HG02885 (cell line): ENCODE measurements at regions not wholly inside any gene's neighbourhood (a gene's known extent, or its start where the extent isn't known, plus 50 kb on each side); places are given as distances from the start of the nearest gene placed in this dataset.

Experiments
- ATAC-seq: cut with Tn5 transposase; IDR thresholded peaks from one replicate; pipeline ENCODE4 v1.9.1; 2021; ENCODE audit warnings: mild to moderate bottlenecking; ENCODE audit not compliant: unreplicated experiment, poor library complexity

DNA sequence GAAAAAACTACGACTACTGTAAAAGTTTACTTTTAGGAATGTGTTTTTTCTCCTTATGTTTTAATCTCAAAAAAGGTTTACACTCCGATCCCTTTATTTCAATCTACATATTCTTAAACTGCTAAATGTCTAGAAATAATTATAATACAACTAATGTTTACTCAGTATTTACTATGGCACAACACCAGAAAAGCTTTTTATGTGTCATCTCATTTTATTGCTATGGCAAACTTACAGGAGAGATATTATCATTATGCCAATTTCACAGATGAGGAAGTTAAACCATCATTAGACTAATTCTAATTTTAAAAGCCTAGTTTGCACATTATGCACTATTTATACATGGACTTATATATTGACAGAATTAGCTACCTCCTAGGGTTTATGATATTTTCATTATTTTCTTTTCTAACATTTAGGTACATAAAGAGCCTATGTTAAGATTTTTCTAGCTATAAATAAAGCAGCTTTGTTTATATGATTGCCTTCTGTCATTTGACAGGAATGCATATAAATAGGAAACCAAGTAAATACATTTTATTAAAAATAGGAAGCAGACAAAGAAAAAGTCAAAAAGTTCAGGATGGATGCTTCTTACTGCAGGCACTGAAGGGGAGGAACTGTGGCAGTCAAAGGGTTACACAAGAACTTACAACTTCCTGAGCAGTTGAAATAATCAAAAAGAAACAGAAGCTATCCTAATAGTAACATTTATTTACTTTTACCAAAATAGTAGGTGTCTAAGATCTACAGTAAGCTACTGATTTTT, 442.4 kb downstream of the LTN1 start:
- ATAC-seq, result no peak

DNA sequence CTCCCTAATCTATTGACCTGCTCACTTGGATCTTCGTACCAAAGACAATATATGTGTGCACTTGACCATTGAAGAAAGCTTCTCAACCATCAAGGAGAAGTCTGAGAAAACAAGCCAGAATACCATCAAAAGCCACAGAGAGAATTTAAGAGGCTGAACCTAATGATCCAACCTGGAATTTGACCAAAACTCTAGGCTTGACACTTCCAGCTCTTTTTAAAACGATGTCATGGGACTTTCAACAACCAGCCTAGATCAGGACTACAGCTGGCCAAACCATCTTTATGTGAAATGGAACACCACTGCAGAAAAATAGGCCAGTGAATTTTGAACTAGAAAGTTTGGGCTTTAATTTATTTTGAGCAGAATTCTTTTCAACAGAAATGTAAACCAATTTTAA, 444.4 kb downstream of the LTN1 start:
- ATAC-seq, result no peak

DNA sequence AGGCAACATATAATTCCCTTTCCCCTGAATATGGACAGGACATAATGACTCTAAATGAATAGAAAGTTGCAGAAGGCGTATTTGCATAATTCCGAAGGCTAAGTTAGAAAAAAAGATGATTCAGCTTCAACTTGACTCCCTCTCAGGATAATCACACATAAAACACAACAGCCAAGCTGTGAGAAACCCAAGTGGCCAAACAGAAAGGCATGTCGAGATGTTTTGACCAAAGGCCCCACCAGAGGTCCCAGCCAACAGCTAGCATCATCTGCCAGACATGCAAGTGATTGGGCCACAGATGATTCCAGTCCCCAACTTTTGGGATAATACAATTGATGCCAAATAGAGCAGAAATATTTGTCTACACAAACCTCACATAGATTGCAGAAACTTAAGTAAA, 444.9 kb downstream of the LTN1 start:
- ATAC-seq, result no peak

DNA sequence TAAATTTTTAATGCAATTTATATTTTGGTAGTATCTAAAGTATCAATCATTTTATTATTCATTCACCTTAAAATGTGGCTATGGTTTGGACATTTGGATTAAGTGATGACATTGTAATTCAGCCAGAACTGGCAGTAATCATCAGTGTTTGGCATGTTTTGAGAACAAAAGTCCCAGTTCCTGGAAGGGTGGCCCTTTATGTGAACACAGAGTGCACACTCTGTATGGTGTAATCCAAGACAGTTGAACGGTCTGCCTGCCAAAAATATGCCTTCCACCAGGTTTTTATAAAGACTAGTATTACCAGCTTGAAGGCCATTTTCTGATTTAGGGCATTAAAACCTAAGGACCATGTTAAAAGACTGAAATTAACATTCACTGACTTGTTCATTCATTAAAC, 448.7 kb downstream of the LTN1 start:
- no peak for ATAC-seq

DNA sequence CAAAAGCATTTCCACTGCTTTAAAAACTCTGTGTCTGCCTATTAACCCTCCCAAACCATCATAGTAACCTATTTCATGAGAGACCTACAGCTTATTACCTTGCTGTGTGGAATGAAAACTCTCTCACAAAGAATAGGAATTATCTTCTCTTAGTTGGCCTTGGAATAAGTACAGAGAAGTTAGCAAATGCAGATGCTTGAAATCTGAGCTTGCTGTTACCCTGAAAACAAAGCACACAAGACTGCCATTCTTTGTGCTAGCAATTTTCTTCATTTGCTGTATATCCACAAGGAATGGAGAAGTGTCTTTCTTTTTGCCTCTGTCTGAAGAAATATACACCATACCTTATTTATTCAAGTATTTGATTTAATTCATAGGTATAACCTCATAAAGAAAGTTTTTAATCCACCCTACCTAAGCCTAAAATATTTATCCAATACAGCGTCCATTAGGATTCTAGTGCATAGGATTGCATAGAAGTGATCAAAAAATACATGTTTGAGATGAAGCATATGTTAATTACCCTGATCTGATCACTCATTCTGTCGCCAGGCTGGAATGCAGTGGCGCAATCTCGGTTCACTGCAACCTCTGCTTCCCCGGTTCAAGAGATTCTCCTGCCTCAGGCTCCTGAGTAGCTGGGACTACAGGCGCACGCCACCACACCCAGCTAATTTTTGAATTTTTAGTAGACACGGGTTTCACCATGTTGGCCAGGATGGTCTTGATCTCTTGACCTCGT, 451.1 kb downstream of the LTN1 start:
- no peak for ATAC-seq

DNA sequence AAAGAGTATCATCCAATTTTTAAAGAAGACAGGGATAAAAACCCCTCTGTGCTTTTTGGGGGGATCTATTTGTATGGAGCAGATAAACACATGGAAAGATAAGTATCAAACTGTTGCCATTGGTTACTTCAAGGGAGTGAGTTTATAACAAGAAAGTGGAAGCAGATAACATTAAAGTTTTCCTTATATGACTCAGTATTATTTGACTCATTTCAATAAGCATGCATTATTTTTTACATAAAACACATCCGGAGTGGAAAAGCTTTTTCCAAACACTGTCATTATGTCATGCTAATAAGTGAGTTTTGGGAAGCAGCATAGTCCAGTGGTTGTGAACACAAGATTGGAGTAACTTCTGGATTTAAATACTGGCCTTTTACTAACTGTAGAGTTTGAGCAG, 452.2 kb downstream of the LTN1 start:
- no peak for ATAC-seq

DNA sequence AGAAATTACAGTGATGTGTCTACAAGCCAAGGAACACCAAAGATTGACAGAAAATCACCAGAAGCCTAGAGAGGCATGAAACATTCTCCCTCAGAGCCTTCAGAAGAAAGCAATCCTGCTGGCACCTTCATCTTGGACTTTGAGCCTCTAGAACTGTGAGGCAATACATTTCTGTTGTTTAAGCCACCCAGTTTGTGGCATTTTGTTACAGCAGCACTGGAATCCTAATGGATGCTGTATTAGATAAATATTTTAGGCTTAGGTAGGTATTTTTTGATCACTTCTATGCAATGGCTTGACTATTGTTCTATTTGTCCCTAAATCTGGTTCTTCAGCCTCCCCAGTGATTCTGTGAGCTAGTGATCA, 453.1 kb downstream of the LTN1 start:
- ATAC-seq, result no peak

DNA sequence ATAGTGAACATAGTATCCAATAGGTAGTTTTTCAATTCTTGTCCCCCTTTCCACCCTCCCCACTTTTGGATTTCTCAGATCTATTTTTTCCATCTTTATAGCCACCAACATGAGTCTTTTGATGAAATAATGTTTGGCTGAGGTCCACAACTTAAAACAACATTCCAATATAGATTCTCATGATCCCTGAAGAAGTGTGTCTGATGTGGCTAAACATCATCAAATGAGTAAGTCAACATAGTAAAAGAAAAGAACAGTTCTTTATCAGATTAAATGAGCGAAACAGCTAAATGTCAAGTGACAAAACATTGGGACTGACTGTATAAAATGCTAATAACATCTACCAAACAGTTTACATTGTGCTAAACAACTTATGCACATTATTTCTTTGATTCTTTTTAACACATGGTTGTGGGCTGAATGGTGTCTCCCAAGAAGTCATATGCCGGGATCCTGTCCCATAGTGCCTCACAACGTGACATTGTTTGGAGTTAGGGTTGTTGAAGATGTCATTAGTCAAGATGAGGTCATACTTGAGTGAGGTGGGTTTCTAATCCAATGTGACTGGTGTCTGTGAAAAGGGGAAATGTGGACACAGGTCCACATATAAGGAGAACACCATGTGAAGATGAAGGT, 453.6 kb downstream of the LTN1 start:
- no peak for ATAC-seq

DNA sequence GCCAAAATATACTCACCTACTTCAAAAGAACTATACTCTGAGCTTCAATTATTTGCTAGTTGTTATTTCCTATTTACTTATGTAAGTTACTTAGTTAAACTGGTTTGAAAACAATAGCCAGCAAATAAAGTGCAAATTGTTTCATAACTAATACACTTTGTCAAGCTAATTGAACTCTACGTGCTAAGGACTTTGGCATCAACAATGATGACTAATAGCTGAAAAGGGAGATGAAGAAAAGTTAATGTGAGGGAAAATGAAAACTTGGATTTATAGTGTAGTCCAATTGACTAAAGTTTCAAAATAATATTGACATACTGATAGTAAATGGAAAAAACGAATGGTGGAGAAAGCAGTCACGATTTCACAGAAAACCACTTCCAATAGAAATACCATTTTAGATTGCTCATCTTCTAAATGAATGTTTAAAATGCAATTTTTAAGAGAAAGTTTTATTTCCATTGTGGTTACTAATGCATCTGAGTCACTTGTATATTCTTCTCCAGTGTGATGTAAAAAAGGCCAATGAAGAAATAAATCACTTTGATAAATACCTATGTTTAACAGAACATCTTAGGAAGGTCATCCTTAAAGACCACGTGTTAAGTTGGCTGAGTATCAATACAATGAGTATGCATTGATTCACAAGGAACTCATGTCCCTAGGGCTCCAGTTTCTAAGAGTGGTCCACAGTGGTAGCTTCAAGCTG, 455.2 kb downstream of the LTN1 start:
- ATAC-seq, result no peak

DNA sequence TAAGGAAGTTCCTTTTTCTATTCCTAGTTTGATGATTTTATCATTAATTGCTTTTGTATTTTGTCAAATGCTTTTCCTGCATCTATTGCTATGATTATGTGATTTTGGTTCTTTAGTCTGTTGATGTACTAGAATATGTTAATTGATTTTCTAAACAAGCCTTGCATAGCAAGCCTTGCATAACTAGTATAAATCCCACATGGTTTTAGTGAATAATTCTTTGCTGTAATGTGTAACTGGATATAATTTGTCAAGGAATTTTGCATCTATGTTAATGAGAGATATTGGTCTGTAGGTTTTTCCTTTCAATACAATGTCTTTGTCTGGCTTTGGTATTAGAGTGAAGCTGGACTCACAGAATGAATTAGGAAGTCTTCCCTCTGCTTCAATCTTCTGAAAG, 460.2 kb downstream of the LTN1 start:
- ATAC-seq, result no peak

DNA sequence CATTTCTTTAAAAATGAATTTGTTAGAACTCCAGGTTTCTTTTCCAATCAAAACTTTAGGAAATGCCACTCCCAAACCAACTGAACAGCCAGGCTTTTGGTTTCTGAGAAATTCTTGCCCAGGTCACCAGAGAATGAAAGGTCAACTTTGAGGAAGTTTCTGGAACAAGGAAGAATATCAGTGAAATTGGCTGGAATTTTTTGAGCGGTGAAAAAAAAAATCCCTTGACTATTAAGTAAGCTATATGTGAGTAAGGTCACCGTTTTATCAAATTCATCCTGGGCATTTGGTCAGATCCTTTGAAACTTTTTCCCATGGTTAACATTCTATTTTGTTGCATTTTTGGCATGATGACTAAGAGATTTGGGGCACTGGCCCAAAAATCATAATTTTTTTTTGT, 469.3 kb downstream of the LTN1 start:
- ATAC-seq, result no peak

DNA sequence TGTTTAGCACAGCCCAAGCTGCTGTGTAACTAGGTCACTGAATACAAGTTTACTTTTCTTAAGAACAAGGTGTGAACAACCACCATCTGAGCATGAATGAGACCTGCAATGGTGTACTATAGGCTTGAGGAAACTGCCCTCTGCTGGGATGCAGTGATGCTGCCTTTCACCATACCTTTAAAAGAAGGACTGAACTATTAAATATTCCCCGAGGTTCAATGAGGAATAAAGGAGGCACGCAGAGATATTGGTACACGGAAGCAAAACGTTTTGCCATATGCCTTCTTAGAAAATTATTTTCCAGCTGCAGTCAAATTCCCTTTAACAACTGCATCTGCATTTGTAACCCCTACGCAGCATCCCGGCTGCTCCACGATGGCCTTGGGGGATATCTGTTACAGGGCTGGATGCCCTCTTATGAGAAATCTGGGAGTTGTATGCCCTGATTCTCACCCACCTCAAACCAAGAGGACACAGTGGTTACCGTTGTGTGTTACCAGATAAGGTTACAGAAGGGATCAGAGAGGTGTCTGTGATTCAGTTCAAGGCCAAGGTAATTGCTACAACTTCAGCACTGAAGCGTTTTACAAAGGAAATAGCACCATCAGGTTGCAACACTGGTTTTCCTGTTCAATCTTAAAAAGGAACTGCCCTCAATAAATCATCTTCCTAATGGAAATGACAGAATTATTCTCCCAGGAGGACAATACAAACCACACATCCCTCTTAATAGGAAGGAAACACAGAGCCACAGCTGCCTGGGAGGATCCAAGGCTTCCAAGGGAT, 470.5 kb downstream of the LTN1 start:
- ATAC-seq, result no peak

DNA sequence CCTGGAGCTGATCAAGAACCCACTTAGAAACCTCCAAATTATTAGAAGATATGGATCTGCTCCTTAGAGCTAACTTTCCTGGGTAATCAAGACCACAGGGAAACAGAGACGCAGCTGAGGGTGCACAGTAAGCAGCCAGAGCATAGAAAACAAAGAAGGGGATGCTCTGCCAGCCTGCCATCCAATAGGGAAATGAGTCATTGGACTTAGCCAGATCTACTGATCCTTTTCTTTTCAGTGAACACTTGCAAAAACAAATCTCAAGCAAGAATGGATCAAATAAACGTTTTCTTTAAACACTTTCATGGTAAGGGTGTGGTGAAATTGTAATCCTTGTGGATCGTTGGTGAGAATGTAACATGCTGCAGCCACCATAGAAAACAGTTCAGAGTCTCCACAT, 474.0 kb downstream of the LTN1 start:
- no peak for ATAC-seq

DNA sequence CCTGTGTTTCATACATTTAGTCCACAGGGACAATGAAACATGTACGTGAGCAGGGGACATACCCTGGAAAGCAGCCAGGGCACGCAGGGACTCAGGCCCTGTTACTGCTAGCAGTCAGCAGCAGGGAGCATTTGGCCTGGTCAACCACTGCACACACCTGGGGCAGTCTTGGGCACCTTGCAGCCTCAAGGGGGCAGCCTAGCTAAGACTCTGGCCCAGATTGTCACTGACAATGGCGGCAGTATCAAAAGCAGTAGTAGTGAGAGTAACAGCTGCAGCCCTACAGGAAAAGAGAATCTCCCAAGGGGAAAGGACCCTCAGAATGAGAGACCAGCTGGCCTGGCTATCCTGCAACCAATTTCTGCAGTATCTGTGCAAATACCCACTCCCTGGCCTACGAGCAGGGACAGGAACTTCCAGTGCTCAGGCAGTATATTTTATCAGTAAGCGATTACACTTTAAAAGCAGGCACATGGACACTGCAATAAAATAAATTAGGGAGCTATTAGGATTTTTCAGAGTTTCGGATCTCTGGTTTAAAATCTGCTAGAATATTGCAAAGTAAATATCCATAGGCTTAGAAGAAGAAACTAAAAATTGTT, 475.6 kb downstream of the LTN1 start:
- peak; percentile 98 for ATAC-seq

DNA sequence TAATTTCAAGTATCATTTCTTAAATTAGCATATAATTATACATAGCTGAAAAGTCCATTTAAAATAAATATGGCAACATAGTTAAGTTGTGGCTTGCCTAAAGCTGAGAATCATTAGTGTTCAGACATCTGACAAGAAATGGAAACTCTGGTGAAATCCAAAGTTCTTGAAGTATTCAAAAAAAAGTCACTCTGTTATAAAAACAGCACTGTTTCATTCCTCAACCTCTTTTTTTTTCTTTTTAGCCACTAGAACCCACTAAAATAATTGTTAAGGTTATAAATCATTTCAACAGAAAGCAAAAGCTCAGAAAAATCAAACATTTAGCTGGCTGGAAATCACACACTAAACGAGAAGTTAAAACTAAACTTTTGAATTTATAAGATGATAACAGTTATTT, 476.7 kb downstream of the LTN1 start:
- no peak for ATAC-seq

DNA sequence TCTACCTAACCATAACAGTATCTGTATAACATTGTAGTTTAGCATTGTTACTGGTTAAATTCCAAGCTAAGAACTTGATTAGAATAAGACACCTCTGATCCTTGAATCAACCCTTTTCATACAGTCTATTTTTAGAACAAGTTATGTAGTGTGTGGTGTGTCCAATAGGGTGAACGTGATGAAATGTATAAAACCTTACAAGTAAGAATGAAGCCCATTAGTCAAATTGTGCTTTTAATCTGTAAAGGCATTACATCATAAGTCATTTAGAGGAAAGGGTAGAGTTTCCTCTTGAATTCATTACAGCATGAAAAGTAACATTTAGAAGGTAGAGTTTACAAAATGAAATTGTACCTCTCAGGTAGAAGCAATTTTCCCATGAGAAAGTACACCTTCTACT, 479.2 kb downstream of the LTN1 start:
- ATAC-seq, result no peak

DNA sequence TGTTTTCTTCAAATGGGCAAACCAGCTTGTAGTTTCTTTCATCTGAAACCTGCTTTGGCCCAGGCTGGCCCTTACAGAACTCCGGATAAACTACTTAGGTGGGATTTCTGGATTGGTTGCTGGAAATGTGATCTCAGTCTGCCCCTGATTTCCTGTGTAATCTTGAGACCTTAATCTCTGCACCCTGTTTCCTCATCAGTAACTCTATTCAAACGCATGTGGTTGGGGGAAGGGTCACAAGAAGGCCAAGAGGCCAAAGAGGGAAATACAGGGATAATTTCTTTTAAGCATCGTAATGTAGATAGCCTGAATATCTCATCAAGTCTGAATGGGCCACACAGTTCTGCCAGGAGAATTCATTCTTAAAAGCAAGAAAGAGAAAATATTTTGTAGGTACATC, 483.6 kb downstream of the LTN1 start:
- ATAC-seq, result no peak

DNA sequence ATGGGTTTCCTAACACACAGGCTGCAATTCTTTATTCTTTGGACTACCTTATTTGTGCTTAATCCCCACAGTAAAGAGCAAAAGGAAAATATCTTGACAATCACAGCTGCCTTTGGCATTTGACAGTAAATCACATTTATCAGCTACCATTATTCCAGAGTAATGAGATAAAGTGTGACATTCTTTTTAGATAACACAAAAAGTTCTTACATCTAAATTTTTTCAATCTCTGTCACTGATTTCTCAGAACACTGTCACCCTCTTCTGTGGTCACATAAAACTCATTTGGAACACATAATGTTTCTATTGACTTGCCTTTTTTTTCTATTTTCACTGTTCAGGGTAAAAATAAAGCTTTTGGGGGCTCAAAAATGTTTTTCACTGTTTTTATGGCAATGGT, 484.6 kb downstream of the LTN1 start:
- no peak for ATAC-seq

DNA sequence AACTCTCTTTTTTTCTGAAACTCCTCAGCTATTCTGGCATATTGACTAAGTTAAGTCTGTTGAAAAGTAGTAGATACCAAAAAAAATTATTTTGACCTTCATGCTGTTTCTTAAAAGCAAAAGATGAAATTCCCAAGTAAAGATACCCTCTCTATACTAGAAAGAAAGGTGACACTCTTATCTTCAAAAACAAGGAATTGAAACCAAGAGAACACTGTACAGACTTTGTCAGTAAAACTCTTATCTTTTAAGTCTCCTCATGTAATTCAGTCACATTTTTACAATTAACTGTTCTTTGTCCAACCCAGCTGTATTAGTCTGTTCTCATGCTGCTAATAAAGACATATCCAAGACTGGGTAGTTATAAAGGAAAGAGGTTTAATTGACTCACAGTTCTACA, 496.2 kb downstream of the LTN1 start:
- no peak for ATAC-seq

DNA sequence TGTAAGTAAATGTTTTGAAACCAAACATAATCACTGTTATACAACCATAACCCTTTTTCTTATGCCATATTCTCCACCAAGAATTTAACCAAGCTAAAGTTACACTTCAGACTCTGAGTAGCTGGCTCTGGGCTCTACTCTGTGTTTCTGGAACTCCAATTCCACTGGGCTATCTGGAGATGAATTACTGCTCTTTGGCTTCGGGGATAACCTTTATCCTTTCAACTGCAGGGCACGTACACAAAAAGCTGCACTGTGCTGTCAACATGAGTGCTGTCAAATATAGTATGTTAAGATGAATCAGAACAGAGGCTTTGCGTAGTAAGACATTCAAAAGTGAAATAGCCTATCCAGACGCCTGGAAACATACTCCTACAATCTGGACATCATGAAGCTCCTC, 500.6 kb downstream of the LTN1 start:
- no peak for ATAC-seq
